ENCODE measurements at regions not wholly inside any gene's neighbourhood (a gene's known extent, or its start where the extent isn't known, plus 50 kb on each side); places are given as distances from the start of the nearest gene placed in this dataset.

DNA sequence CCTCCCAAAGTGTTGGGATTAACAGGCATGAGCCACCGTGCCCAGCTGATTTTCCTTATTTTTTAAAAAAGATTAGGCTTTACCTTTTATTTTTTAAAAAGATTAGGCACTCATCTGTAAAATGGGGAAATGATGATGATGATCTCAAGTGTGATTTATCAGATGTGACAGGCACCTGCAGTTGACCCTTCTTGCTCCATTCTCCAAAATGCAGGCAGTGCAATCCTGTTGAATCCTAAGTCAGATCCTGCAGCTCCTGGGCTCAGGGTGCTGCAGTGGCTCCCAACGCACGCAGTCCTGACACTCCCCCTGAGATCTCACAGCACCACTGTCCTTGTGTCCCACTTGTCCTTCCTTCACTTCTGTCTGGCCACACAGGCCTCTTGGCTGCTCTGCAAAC, 257.3 kb upstream of the KAZN start:
- TF ChIP-seq TCF12 (IDR thresholded peaks at IDR 0.05; ENCODE audit: low read depth) (no peak), TAF1 (IDR thresholded peaks at IDR 0.05; ENCODE audit: low read depth) (no peak), CEBPB (IDR thresholded peaks at IDR 0.05) (no peak), CREB1 (IDR thresholded peaks at IDR 0.05; ENCODE audit: low read depth) (no peak), EGR1 (IDR thresholded peaks at IDR 0.05) (no peak), NFIC (IDR thresholded peaks at IDR 0.05) (no peak)

GRCh38 chr1:14345946-14346550, 252.4 kb upstream of the KAZN start:
- TF ChIP-seq, protein P1, sequence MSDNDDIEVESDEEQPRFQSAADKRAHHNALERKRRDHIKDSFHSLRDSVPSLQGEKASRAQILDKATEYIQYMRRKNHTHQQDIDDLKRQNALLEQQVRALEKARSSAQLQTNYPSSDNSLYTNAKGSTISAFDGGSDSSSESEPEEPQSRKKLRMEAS (IDR thresholded peaks at IDR 0.05) = no peak
- TF ChIP-seq TCF12 (IDR thresholded peaks at IDR 0.05; ENCODE audit: low read depth) (no peak), CREB1 (IDR thresholded peaks at IDR 0.05; ENCODE audit: low read depth) (no peak), RAD21 (IDR thresholded peaks at IDR 0.05; ENCODE audit: low read depth) (no peak), ZBTB7A (IDR thresholded peaks at IDR 0.05; ENCODE audit: low read depth) (no peak), YY1 (IDR thresholded peaks at IDR 0.05; ENCODE audit: low read depth) (no peak)

GRCh38 chr1:14347186-14347585, 251.3 kb upstream of the KAZN start:
- TF ChIP-seq CEBPB (IDR thresholded peaks at IDR 0.05) = no peak
- no peak for TF ChIP-seq RAD21 (IDR thresholded peaks at IDR 0.05; ENCODE audit: low read depth)
- no peak for TF ChIP-seq TAF1 (IDR thresholded peaks at IDR 0.05; ENCODE audit: low read depth)
- no peak for TF ChIP-seq YY1 (IDR thresholded peaks at IDR 0.05; ENCODE audit: low read depth)
- TF ChIP-seq, protein P2, sequence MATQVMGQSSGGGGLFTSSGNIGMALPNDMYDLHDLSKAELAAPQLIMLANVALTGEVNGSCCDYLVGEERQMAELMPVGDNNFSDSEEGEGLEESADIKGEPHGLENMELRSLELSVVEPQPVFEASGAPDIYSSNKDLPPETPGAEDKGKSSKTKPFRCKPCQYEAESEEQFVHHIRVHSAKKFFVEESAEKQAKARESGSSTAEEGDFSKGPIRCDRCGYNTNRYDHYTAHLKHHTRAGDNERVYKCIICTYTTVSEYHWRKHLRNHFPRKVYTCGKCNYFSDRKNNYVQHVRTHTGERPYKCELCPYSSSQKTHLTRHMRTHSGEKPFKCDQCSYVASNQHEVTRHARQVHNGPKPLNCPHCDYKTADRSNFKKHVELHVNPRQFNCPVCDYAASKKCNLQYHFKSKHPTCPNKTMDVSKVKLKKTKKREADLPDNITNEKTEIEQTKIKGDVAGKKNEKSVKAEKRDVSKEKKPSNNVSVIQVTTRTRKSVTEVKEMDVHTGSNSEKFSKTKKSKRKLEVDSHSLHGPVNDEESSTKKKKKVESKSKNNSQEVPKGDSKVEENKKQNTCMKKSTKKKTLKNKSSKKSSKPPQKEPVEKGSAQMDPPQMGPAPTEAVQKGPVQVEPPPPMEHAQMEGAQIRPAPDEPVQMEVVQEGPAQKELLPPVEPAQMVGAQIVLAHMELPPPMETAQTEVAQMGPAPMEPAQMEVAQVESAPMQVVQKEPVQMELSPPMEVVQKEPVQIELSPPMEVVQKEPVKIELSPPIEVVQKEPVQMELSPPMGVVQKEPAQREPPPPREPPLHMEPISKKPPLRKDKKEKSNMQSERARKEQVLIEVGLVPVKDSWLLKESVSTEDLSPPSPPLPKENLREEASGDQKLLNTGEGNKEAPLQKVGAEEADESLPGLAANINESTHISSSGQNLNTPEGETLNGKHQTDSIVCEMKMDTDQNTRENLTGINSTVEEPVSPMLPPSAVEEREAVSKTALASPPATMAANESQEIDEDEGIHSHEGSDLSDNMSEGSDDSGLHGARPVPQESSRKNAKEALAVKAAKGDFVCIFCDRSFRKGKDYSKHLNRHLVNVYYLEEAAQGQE (IDR thresholded peaks at IDR 0.05; ENCODE audit: low read depth) = no peak
- TF ChIP-seq USF1 (IDR thresholded peaks at IDR 0.05) = no peak
- no peak for TF ChIP-seq ZBTB7A (IDR thresholded peaks at IDR 0.05; ENCODE audit: low read depth)

DNA sequence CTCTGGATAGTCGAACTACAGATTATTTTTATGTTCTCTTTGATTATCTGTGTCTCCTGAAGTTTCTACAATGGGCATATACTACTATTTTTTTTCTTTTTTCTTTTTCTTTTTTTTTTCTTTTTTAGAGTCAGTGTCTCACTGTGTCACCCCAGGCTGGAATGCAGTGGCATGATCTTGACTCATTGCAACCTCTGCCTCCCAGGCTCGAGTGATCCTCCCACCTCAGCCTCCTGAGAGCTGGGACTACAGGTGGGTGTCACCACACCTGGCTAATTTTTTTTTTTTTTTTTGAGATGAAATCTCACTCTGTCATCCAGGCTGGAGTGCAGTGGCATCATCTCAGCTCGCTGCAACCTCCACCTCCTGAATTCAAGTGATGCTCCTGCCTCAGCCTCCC, 250.7 kb upstream of the KAZN start:
- TF ChIP-seq TAF1 (IDR thresholded peaks at IDR 0.05; ENCODE audit: low read depth) = no peak
- TF ChIP-seq, protein P1 (IDR thresholded peaks at IDR 0.05) = no peak
- TF ChIP-seq EP300 (IDR thresholded peaks at IDR 0.05; ENCODE audit: borderline replicate concordance) = no peak
- TF ChIP-seq RAD21 (IDR thresholded peaks at IDR 0.05; ENCODE audit: low read depth) = no peak
- TF ChIP-seq CEBPB (IDR thresholded peaks at IDR 0.05) = no peak
- TF ChIP-seq, protein P2 (IDR thresholded peaks at IDR 0.05; ENCODE audit: low read depth) = no peak
- TF ChIP-seq USF1 (IDR thresholded peaks at IDR 0.05) = no peak
- no peak for TF ChIP-seq YY1 (IDR thresholded peaks at IDR 0.05; ENCODE audit: low read depth)
- no peak for TF ChIP-seq EGR1 (IDR thresholded peaks at IDR 0.05)
- TF ChIP-seq CREB1 (IDR thresholded peaks at IDR 0.05; ENCODE audit: low read depth) = no peak
- TF ChIP-seq ZBTB7A (IDR thresholded peaks at IDR 0.05; ENCODE audit: low read depth) = no peak
- TF ChIP-seq TCF12 (IDR thresholded peaks at IDR 0.05; ENCODE audit: low read depth) = no peak
- TF ChIP-seq FOXM1 (IDR thresholded peaks at IDR 0.05; ENCODE audit: borderline replicate concordance, low read depth) = no peak
- TF ChIP-seq TEAD4 (IDR thresholded peaks at IDR 0.05) = no peak
- no peak for TF ChIP-seq NFIC (IDR thresholded peaks at IDR 0.05)

DNA sequence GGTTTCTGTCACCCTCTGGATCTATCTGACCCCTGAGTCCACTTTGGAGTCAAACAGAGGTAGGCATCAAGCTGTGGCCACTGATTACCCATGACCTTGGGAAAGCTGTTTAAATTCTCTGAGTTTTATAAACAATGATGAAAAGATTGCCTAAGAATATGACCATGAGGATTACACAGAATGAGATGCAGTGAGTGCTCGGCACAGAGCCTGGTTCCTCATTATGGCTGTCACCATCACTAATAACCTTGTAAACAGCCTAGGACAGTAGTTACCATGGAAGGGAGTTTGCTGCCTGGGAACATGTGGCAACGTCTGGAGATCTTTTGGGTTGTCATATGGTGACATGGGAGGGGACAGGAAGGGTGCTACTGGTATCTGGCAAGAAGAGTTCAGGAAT, 248.3 kb upstream of the KAZN start:
- TF ChIP-seq CREB1 (IDR thresholded peaks at IDR 0.05; ENCODE audit: low read depth) (no peak), USF1 (IDR thresholded peaks at IDR 0.05) (no peak), YY1 (IDR thresholded peaks at IDR 0.05; ENCODE audit: low read depth) (no peak), TEAD4 (IDR thresholded peaks at IDR 0.05) (no peak), NFIC (IDR thresholded peaks at IDR 0.05) (no peak), ZBTB7A (IDR thresholded peaks at IDR 0.05; ENCODE audit: low read depth) (no peak), FOXM1 (IDR thresholded peaks at IDR 0.05; ENCODE audit: borderline replicate concordance, low read depth) (no peak)
- TF ChIP-seq, protein P1 (IDR thresholded peaks at IDR 0.05) = no peak

- TF ChIP-seq TAF1 (IDR thresholded peaks at IDR 0.05; ENCODE audit: low read depth) = no peak
These were observed 245.6 kb upstream of the KAZN start for GRCh38 chr1:14352897-14353296.
